Right ventricle myocardium inferior (tissue), 1 donor: ENCODE measurements at regions not wholly inside any gene's neighbourhood (a gene's known extent, or its start where the extent isn't known, plus 50 kb on each side); places are given as distances from the start of the nearest gene placed in this dataset.
"Not testable (repeated sequence)": the region's sequence is repeated elsewhere in the genome, so short reads cannot be mapped to it uniquely, and the experiment has no call there.

ENCODE experiments used
- ATAC-seq: fragments of 200-7000 bp; cut with Tn5 transposase; one replicate; pipeline ENCODE4 v1.9.1; 2020; ENCODE audit warnings: mild to moderate bottlenecking, moderate library complexity
- DNase-seq: peaks from one replicate; pipeline ENCODE4 v3.0.0; 2021; ENCODE audit errors: missing footprints
- intact Hi-C: fragments of 100-400 bp; cut with DNase I; formaldehyde crosslinking; loops from one replicate; pipeline ENCODE4 v1.11.0; 2022
- donor health status: DM: no; HTN: yes; CAD: no; lungs with severe emphysema.

DNA sequence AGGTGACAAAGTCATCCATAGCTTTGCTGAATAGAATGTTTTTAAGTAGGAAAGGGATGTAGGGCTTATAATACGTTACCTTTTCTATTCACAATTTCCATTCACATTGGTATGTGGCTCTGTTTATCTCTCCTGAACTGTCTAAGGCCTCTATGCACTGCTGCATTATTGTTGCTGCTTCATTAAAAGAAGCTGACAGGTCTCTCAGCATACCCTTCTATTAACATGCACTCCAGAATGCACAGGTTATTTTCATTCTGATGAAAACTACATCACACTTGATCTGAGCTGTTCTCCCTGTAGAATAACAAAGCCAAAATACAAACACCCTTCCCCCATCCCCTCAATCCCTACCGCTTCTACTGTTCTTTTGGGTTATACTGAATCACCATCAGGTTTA, 399.3 kb downstream of the TBC1D32 start:
- ATAC-seq (no peak), DNase-seq (no peak)
- intact Hi-C loops = no loop called here

DNA sequence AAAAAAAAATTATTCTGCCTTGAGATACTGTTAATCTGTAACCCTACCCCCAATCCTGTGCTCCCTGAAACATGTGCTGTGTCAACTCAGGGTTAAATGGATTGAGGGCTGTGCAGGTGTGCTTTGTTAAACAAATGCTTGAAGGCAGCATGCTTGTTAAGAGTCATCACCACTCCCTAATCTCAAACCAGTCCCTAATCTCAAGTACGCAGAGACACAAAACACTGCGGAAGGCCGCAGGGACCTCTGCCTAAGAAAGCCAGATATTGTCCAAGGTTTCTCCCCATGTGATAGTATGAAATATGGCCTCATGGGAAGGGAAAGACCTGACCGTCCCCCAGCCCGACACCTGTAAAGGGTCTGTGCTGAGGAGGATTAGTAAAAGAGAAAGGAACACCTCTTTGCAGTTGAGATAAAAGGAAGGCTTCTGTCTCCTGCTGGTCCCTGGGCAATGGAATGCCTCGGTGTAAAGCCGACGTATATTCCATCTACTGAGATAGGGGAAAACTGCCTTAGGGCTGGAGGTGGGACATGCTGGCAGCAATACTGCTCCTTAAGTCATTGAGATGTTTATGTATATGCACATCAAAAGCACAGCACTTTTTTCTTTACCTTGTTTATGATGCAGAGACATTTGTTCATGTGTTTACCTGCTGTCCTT, 402.6 kb downstream of the TBC1D32 start:
- ATAC-seq, DNase-seq, intact Hi-C loops: not testable (repeated sequence)

DNA sequence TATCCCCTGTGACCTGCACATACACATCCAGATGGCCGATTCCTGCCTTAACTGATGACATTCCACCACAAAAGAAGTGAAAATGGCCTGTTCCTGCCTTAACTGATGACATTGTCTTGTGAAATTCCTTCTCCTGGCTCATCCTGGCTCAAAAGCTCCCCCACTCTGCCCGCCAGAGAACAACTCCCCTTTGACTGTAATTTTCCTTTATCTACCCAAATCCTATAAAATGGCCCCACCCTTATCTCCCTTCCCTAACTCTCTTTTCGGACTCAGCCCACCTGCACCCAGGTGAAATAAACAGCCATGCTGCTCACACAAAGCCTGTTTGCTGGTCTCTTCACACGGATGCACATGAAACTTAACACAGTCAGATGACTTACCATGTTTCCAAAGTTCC, 403.8 kb downstream of the TBC1D32 start:
- intact Hi-C loops, ATAC-seq, DNase-seq: not testable (repeated sequence)

DNA sequence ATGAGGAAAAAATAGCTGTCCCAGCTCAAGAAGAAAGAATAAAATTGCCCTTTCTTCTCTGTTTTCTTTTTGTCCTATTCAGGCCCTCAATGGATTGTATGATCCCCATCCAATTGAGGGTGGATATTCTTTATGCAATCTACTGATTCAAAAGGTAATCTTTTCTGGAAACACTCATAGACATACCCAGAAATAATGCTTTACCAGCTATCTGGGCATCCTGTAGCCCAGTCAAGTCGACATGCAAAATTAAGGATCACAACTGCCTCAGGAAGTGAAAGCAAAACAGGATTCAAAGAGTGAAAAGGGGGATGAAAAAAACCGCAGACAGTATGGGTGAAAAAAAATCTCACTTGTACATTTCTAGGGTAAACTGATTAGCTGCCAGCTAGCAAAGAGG, 410.1 kb downstream of the TBC1D32 start:
- intact Hi-C loops = no loop called here
- DNase-seq = no peak
- ATAC-seq = no peak

DNA sequence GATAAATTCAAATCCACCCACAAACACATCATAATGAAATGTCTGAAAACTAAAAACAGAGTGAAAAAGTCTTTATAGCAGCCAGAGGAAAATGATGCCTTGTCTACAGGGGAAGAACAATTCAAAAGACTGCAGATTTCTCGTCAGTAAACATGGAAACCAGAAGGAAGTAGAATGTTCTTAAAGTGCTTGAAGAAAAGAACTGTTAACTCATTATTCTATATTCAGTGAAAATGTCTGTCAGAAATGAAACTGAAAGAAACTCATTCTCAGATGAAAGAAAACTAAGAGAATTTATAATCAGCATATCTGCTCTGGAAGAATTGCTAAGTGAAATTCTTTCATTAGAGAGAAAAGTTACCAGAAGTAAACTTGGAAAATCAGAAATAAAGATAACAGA, 416.1 kb downstream of the TBC1D32 start:
- intact Hi-C loops = no loop called here
- ATAC-seq = no peak

DNA sequence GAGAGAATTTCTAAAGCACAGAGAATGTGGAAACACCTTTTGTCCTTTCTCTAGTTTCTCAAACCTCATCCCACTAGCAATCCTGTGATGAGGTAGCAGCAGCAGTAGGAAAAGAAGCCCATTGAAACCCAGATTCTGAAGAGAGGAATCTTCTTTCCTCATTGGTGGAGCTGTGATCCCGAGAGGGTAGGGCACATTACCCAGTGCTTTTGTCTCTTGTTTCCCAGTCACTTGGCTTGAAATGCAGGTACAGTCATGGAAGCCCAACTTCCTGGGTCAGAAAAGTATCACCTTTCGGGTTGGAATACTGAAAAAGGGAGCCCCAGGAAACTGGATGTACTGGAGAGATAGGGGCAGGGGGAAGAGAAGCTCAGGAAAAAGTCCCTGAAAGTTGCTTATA, 417.4 kb downstream of the TBC1D32 start:
- no peak for ATAC-seq
- intact Hi-C loops = no loop called here
- no peak for DNase-seq

More for the DNA sequence above, 416.1 kb downstream of the TBC1D32 start:
- DNase-seq = no peak

DNA sequence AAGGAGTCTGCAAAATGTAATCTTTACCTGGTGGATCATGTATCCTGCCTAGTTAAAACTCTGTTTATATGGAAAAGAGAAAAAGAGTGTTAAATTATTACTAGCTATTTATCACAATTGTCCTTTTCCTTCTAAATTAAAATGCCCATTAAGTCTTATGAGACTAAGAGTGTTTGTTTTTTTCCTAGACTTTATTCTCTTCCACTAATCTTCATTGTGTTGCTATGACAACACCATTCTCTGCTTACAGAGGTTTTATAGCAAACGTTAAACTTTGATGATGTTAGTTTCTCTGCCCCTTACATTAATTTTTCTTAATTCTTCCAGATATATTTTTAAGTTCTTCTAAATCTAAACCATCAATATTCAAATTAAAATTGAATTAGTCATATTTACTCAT, 420.8 kb downstream of the TBC1D32 start:
- no peak for ATAC-seq
- intact Hi-C loops = no loop called here
- DNase-seq = no peak

DNA sequence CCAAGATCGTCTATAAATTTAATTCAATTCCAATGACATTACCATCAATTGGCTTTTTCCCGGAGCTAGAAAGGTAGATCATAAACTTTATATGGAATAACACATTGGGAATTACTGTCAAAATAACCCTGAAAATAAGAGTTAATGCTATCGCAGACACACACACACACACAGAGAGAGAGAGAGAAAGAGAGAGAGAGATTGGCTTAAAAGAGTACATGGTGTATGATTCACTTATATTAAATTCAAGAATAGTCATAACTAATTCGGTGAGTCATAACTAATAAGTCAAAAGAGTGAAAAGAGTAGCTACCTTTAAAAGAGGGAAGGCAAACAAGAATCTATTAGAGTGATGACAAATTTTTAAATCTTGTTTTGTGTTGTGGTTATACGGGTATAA, 425.5 kb downstream of the TBC1D32 start:
- intact Hi-C loops = no loop called here
- ATAC-seq = no peak
- no peak for DNase-seq

DNA sequence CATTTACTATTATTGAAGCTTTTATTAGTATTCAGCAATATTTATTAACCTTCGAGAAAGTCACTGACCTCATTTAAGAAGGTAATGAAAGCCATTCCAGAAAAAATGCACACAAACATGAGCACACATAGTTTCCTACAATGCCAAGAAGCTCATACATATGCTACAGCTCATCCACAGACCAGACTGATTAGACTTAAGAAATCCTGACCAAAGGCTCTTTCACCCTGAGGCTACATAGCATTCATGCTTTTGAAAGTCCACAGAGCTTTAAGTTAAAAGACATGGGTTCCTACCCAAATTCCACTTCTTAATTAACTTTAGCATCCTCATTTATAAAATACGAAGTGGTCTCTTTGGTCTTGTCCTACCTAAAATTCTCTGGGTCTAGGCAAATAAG, 430.4 kb downstream of the TBC1D32 start:
- intact Hi-C loops = no loop called here
- ATAC-seq (no peak), DNase-seq (no peak)

DNA sequence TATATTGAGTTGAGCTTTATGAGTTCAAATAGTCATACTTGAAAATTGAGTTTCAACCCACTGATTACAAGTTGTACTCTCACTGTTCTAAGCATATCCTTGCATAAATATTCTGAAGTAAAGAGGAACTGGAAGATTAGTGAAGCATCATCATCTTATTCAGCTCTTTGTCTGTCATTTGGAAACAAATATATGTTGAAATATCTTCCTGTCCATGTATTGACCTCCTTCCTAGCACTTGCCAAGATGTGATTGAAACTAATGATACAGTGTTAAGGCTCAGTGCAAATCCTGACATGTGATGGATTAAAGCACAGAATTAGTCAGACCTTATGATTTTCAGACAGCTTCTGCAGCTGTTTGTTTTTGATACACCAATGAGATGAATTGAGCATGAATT, 434.3 kb downstream of the TBC1D32 start:
- DNase-seq = no peak
- no peak for ATAC-seq
- intact Hi-C loops = no loop called here

DNA sequence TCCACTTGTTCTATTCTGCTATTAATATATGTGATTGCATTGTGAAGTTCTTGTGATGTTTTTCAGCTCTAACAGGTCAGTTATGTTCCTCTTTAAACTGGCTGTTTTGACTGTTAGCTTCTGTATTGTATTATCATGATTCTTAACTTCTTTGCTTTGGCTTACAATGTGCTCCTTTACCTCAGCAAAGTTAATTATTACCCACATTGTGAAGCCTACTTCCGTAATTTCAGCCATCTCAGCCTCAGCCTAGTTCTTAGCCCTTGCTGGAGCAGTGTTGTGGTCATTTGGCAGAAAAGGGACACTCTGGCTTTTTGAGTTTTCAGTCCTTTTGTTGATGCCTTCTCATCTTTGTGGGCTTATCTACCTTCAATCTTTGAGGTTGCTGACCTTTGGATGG, 440.2 kb downstream of the TBC1D32 start:
- intact Hi-C loops = no loop called here
- no peak for ATAC-seq

DNA sequence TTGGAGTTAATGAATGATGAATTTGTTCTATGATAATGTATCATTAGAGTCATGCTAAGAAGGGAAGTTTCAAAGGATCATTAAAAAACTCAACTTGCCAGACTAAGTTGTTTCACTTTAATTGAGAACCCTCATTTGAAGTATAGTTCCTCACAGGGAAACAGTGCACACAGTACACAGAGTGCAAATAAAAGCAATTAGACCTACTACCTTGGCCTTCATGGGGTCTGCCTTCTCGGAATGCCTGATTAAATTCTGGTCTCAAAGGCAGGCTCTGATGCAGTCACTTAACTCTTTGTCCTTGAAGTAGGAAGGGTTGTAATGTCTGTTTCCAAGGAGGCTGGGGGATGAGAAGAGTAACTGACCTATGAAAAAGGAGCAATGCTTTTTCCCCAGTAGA, 457.3 kb downstream of the TBC1D32 start:
- intact Hi-C loops = no loop called here
- DNase-seq (no peak), ATAC-seq (no peak)

More for the DNA sequence above, 440.2 kb downstream of the TBC1D32 start:
- DNase-seq = no peak

DNA sequence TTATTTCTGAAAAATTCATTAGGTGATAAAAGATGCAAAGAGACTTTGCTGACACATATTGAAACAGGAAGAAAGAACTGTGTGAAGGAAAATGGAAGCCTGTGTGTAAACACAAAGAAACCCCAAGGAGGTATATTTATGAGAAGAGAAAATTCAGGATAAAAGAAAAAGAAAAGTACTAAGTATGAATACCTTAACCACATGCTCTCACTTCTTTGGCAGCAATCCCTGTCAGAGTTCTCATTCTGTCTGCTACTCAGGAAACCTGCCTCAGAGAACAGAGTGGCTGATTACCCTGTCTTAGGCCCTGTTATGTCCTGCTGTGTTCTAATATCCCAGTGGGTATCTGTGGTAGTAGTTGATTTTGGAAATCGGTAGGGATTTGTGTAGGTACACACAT, 457.9 kb downstream of the TBC1D32 start:
- intact Hi-C loops = no loop called here
- DNase-seq (no peak), ATAC-seq (no peak)

DNA sequence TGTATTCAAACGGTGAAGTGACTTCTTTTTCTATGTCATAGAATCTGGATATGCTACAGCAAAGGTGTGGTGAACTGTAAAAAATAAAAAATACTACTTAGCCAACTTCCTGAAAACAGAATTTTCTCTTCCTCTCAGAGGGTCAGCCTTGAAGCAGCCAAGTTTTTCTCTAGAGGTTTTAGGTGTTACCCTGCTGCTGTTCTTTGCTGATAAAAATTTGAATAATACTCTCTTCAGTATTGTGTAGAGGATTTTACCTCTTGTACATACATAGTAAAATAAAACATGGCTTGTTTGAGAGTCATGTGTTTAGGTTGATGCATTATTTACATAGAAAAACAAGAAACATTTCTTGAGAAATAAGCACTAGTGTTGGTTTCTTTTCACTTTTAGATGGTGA, 458.4 kb downstream of the TBC1D32 start:
- intact Hi-C loops = no loop called here
- ATAC-seq = no peak

DNA sequence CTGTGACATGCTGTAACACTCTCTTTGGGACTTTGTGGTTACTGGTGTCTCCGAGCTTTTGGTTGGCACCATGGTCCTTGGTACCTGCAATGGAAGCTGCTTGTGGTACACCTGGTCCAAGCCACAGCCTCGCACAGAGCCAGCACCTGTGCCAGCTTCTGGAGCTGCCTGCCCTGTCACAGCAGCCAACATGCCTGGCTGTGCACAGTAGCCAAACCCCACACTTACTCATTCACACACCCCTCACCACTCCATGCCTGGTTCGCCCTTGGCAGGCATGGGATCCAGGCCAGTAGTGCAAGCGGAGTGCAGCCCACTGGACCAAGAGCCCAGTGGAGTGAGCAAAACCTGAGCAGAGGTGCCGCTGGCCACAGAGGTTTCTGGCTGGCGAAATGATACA, 459.9 kb downstream of the TBC1D32 start:
- DNase-seq = no peak
- intact Hi-C loops = no loop called here
- no peak for ATAC-seq

More for the DNA sequence above, 458.4 kb downstream of the TBC1D32 start:
- DNase-seq = no peak

DNA sequence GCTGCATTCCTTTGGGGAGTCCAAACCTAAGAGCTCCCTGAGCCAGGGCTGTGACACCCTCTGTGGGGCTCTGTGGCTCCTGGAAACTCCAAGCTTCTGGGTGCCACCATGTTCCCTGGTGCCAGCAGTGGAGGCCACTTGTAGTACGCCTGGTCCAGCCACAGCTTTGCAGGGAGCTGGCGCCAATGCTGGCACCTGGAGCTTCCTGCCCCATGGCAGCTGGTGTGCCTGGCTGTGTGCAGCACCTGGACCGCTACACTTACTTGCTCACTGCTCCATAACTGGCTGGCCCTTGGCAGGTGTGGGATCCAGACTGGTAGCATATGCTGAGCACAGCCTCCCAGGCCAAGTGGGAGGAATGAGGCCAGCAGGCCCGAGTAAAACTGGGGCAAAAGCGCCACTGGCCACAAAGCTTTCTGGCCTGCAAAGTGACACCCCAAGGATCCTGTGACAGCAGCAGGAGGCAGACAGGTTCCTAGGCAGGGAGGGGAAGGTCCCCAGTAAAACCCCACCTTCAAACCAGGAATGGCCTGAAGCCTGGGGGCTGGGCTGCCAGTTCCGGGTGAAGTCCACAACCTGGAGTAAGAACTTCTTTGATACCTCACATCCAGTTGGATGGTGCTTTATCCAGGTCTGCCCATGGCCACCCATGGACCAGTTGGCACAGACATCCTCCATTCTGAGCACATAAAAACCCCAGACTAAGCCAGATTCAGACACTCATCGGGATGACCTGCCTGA, 461.0 kb downstream of the TBC1D32 start:
- intact Hi-C loops = no loop called here
- DNase-seq (peak; percentile 22), ATAC-seq (no peak)

DNA sequence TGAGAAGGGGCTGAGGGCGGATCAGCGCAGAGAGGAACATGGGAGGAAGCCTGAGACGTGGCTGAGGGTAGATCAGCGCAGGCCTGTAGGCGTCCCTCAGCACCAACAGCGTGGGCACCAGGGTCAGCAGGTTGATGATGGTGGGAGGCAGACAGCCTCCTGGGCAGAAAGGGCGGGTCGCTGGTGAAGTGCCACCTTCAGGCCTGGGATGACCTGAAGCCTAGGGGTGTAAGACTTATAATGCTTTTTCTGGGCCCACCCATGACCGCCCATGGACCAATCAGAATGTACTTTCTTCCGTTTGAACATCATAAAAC, 462.1 kb downstream of the TBC1D32 start:
- ATAC-seq (no peak), DNase-seq (no peak)
- intact Hi-C loops = no loop called here

DNA sequence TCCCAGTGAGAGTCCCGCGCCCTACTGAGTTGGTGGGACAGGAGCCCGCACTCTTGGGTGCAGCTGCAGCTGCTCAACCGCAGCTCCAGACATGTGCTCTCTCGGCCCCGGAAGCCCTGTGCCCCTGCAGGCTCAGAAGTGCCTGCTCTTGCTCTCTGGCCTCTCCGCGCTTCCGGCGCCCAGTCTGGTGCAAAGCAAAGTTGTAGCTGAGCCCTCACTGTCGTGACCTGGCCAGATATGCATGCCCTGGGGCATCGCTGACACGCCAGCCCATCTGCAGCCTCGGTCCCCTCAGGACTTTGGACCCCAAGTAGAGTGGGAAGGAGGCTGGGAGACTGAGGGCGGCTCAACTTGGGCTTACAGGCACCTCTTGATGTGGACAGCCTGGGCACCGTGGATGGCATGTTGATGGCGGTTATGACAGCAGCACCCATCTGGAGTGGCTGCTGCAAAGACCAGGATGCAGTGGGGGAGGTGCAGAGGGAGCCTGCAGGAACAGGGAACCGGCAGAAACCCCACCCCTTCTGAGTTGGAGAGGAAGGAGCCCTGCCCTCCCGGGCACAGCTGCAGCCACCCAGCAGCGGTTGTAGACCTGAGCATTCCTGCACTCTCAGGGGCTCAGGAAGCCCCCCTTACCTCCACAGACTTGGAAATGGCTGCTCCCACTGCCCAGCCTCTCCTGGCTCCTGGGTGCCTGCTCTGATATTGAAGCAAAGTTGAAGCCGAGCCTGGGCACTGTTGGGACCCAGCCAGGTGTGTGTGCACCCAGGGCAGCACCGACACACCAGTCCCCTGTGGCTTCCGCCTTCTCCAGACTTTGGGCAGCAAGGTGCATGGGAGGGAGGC, 462.6 kb downstream of the TBC1D32 start:
- no peak for ATAC-seq
- DNase-seq = peak; percentile 60
- intact Hi-C loops = no loop called here

DNA sequence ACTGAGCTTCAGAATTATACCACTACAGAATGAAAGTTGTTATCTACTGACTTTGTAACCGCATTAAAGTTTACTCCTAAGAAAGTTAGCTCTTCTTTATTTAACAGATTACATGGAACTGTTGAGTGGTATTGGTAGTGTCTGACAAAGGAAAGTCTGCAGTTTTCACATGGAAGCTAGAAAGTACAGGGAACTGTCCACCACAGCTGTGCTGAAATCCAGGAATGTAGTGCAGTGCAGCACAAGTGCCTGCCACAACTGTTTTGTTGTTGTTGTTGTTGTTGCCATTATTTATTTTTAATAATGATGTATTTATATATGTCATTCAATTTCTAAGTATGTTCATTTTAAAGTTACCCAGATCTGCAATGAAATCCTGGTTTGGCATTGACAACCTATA, 464.9 kb downstream of the TBC1D32 start:
- DNase-seq = no peak
- intact Hi-C loops = no loop called here
- ATAC-seq = no peak

DNA sequence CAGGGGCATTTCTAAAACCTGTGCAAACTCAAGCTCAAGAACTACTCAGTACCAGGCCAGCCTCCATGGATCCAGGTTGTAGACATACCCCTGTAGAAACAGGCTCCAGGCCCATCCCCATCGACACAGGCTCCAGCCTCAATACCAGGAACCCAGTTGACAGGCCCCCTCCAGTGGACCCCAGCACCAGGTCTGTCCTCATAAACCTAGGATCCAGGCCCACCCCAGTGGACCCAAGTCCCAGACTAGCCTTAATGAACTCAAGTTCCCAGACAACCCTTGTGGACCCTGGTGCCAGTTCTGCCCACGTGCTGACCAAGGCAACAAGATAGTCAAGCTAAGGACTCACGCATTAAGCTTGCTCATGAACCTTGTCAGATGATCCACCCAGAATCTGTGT, 476.9 kb downstream of the TBC1D32 start:
- ATAC-seq (no peak), DNase-seq (no peak)
- intact Hi-C loops = no loop called here
